ENCODE measurements at regions not wholly inside any gene's neighbourhood (a gene's known extent, or its start where the extent isn't known, plus 50 kb on each side); places are given as distances from the start of the nearest gene placed in this dataset.
A peak's percentile ranks its signal among the peaks of the same experiment; 100 is the strongest.

DNA sequence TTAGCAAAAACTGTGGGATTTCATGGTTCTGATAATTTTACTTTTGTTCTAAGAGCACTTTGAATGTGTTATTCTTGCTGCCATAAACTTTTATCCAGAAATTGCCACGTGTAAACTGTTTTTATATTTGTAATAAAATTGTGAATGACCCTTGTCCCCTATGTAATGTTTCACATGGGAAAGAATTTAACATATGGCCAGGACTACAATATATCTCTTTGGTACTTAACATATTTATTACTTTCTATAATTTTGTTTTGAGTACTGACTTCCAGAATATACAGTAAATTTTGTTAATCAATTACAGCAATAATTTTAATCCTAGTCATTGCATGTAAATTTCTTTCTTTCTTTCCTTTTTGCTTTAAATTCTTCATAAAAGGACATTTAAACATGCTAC is 735.0 kb upstream of the PHF14 start:
- no peak for DNase-seq (ENCODE audit: low spot score)
- FAIRE-seq = no peak

DNA sequence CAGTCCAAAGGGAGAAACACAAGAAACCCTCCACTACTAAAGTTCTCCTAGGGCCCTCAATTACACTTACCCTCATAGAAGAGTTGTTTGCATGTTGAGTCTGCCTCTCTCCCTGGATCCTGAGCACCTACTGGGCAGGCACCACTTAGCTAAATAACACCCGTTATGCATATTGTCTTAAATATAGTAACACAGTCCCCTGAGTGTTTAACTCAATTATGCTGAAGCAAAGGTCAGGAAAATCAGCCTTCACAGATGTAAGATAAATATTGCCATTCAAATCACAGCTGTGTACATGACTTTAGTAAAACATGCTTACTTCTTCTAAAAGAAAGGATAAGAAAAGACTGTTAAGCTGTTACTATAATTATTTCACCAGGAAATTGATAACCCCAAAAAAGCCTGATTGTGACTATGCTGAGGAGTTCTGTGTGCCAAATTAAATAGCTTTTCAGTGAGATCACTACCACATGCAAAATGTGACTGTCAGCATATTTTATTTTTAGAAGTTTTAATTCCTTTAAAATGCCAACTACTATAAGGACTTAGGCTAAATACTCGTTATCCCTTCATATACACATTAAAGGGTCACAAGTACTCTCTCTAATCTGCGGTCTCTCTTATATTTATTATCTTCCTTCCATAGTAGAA is 733.9 kb upstream of the PHF14 start:
- DNase-seq (ENCODE audit: low spot score) (no peak), FAIRE-seq (no peak)

- FAIRE-seq (no peak), DNase-seq (ENCODE audit: low spot score) (no peak)
Measured at GRCh38 chr7:10245406-10245805, 728.3 kb upstream of the PHF14 start.

GRCh38 chr7:10257438-10257837 is 716.2 kb upstream of the PHF14 start:
- DNase-seq (ENCODE audit: low spot score) (no peak), FAIRE-seq (no peak)

- DNase-seq (ENCODE audit: low spot score) = no peak
- FAIRE-seq = no peak
Measured at GRCh38 chr7:10266976-10267375, 706.7 kb upstream of the PHF14 start.

- FAIRE-seq (no peak), DNase-seq (ENCODE audit: low spot score) (no peak)
Measured at GRCh38 chr7:10268034-10268433, 705.6 kb upstream of the PHF14 start.

GRCh38 chr7:10282909-10283308 is 690.8 kb upstream of the PHF14 start:
- FAIRE-seq (no peak), DNase-seq (ENCODE audit: low spot score) (no peak)

- DNase-seq (ENCODE audit: low spot score) (no peak), FAIRE-seq (no peak)
Measured at GRCh38 chr7:10284001-10284400, 689.7 kb upstream of the PHF14 start.

DNA sequence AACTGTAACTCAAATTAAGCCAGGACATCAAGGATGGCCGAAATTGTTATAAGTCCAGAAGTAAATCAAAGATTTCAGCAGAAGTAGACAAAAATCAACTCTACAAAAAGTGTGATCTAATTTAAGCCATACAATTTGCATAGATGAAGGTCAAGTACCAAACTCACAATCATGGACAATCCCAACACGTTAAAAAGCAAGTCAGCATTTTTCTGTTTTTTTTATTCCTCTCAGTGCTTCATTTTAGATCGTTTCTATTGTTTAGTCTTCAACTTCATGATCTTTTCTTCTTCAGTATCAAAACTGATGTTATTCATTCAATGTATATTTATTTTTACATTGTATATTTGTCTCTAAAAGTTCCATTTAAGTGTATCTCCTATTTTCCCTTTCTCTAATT is 674.3 kb upstream of the PHF14 start:
- FAIRE-seq (no peak), DNase-seq (ENCODE audit: low spot score) (no peak)

DNA sequence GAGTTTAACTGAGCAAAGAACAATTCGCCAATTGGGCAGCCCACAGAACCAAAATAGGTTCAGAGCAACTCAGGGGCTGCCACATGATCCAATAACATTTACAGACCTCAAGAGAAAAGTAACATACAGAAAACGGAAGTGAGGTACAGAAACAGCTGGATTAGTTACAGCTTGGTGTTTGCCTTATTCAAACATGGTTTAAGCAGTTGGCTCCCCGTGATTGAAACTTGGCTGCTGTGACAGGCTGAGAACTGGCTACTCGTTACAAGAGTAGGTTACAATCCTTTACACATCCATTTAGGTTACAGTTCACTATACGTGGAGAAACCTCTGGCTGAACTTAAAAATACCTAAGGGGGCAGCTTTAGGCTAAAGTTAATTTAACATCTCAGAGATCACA is 673.1 kb upstream of the PHF14 start:
- FAIRE-seq = no peak
- DNase-seq (ENCODE audit: low spot score) = no peak

DNA sequence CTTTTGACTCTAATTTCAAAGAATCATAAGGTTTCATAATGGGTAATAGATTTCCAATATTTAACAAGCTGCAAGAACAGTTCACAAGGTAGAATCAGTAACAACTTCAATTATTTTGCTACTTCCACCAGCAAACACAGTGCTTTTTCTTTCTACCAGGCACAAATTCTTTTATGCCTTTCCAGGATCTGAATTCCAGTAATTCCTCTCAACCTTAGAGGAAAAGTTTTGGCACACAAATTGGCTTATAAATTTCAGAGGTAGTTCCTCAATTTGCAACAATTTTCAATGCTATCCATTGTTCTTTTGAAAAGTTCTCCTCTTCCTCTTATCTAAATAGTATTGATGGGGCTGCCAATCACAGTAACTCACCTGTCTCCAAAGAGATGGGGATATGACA is 665.4 kb upstream of the PHF14 start:
- DNase-seq (ENCODE audit: low spot score) (no peak), FAIRE-seq (no peak)

- DNase-seq (ENCODE audit: low spot score) (no peak), FAIRE-seq (no peak)
Measured at GRCh38 chr7:10312942-10313341, 660.7 kb upstream of the PHF14 start.

- no peak for DNase-seq (ENCODE audit: low spot score)
- no peak for FAIRE-seq
Measured at GRCh38 chr7:10315881-10316280, 657.8 kb upstream of the PHF14 start.

DNA sequence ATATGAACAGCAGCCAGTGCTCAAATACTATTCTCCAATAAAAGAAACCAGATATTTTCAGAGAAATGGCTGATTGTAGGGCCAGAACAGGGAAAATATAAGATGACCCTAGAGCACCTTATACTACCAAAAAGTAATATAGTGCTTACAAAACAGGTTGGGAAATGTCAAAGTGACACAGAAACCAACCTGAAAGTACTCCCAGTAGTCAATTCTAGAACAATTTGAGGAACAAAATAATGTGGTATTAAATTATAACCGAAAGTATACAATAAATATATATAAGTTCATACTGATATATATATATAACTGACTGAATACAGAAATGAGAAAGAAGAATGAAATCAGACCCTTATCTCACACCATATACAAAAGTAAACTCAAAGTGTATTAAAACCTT is 657.2 kb upstream of the PHF14 start:
- no peak for FAIRE-seq
- no peak for DNase-seq (ENCODE audit: low spot score)

DNA sequence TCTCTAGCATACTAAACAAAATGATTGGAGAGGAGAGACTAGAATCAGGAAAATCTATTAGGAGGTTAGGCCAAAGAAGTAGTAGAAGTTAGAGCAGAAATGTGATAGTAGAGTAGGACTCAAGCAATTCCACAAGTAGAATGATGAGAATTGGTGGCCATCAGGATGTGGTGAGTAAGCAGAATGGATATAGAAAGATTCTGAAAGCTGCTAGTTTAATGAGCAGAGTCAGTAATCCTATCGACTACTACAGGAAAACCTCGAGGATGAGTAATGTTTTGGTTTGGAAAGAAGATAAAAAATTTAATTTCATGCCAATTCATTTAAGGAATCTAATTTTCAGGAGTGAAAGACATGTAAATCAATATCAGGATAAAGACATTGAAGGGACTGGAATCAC is 648.3 kb upstream of the PHF14 start:
- DNase-seq (ENCODE audit: low spot score) = no peak
- no peak for FAIRE-seq

GRCh38 chr7:10343108-10343507 is 630.6 kb upstream of the PHF14 start:
- DNase-seq (ENCODE audit: low spot score) (no peak), FAIRE-seq (no peak)

- FAIRE-seq (no peak), DNase-seq (ENCODE audit: low spot score) (no peak)
Measured at GRCh38 chr7:10346032-10346431, 627.6 kb upstream of the PHF14 start.

GRCh38 chr7:10355816-10356215 is 617.9 kb upstream of the PHF14 start:
- FAIRE-seq (no peak), DNase-seq (ENCODE audit: low spot score) (no peak)

- no peak for DNase-seq (ENCODE audit: low spot score)
- no peak for FAIRE-seq
Measured at GRCh38 chr7:10360050-10360449, 613.6 kb upstream of the PHF14 start.

GRCh38 chr7:10401793-10402192 is 571.9 kb upstream of the PHF14 start:
- DNase-seq (ENCODE audit: low spot score) (no peak), FAIRE-seq (no peak)

GRCh38 chr7:10412422-10413019 is 561.2 kb upstream of the PHF14 start:
- FAIRE-seq (no peak), DNase-seq (ENCODE audit: low spot score) (peak; percentile 23)

DNA sequence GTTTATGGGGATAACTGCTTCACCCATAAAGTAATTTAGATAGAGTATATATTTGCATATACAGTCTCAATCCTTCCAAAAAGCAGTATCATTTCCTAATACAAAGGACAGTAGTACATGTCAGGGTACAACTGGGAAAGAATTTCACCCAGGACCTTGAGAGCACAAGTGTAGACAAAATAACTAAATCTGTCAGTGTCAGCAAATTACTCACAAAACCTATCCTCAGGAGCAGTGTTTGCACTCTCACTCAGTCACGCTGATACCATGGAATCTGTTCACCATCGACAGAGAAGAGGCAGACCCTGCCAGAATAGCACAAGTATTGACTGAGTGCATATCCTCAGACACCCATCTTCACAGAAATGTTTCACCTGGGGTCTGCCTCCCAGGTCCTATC is 554.7 kb upstream of the PHF14 start:
- DNase-seq (ENCODE audit: low spot score) (no peak), FAIRE-seq (no peak)

- FAIRE-seq = no peak
- DNase-seq (ENCODE audit: low spot score) = no peak
Measured at GRCh38 chr7:10429031-10429430, 544.6 kb upstream of the PHF14 start.

DNA sequence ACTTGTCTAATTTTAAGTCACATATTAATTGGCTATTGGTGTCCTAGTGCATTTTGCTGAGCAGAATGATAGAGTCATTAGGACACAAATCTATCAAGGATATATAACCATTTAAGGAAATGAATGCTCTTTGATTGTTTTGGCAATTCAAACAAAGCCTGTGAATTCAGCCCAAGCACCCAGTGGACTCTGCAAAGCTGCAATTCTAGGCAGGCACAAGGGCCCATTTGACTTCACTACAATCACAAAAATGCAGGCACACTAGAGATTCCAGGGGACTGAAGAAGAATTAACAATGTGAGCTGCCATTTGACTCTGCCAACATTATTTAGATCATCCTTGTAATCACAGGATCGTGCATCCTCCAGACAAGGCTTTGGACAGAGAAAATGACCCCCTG is 544.2 kb upstream of the PHF14 start:
- no peak for FAIRE-seq

More for the DNA sequence above, 544.2 kb upstream of the PHF14 start:
- no peak for DNase-seq (ENCODE audit: low spot score)

Data from urothelium cell line (cell line).